Breast epithelium (tissue), 4 donors: ENCODE measurements at regions not wholly inside any gene's neighbourhood (a gene's known extent, or its start where the extent isn't known, plus 50 kb on each side); places are given as distances from the start of the nearest gene placed in this dataset.

Experiments used
- DNase-seq, 2 donors: peaks; one replicate each; pipeline ENCODE4 v3.0.0-alpha.2; 2019; ENCODE audit warnings: low spot score in 2 of 2
- H3K27ac ChIP-seq, 2 donors: fragments of 200-600 bp; sonication (generic) in 1 of 2; one replicate each; pipeline ENCODE4 v1.5.1; 2016 to 2019; ENCODE audit warnings: mild to moderate bottlenecking in 1 of 2
- H3K27me3 ChIP-seq, 2 donors: fragments of 200-600 bp; sonication (generic) in 1 of 2; one replicate each; pipeline versions ENCODE4 v1.5.1 to v1.6.0; 2017 to 2019; ENCODE audit warnings: control low read depth in 1 of 2, mild to moderate bottlenecking in 1 of 2
- H3K36me3 ChIP-seq: fragments of 200-600 bp; one replicate; pipeline ENCODE4 v1.5.1; 2019
- H3K4me1 ChIP-seq, 2 donors: fragments of 200-600 bp; sonication (generic); one replicate each; pipeline ENCODE4 v1.5.1; 2016 to 2019; ENCODE audit warnings: control low read depth in 1 of 2
- H3K4me3 ChIP-seq, 3 donors: fragments of 200-600 bp; sonication (generic); 1 replicate in 2 of 3; 2 replicates in 1 of 3; pipeline ENCODE4 v1.5.1; 2016 to 2019; ENCODE audit warnings: mild to moderate bottlenecking in 3 of 3, moderate library complexity in 2 of 3
- H3K9me3 ChIP-seq, 2 donors: fragments of 200-600 bp; sonication (generic) in 1 of 2; one replicate each; pipeline ENCODE4 v1.5.1; 2016 to 2019; ENCODE audit warnings: control low read depth in 1 of 2
- CTCF ChIP-seq, 3 donors: fragments of 450-650 bp; IDR thresholded peaks; one replicate each; pipeline ENCODE4 v1.5.1; 2016 to 2017; ENCODE audit warnings: antibody characterized with exemption in 3 of 3, mild to moderate bottlenecking in 3 of 3, moderate library complexity in 3 of 3
- POLR2A ChIP-seq: fragments of 450-650 bp; IDR thresholded peaks from one replicate; pipeline ENCODE4 v1.6.1; 2016; ENCODE audit warnings: antibody characterized with exemption, mild to moderate bottlenecking, moderate library complexity
- POLR2AphosphoS5 ChIP-seq, 3 donors: sonication (generic); formaldehyde crosslinking; IDR thresholded peaks; one replicate each; pipeline ENCODE4 v1.6.1; 2017; ENCODE audit warnings: antibody characterized with exemption in 3 of 3
- intact Hi-C: fragments of 100-400 bp; cut with DNase I; formaldehyde crosslinking; loops from one replicate; pipeline ENCODE4 v1.15.1; 2023; ENCODE audit warnings: low total_unique reads

- no peaks in the 10 kb centered on the region for H3K9me3 ChIP-seq
- H3K27ac ChIP-seq, result no peak overlapping the region
- no peaks in the 10 kb centered on the region for H3K27me3 ChIP-seq
- TF ChIP-seq POLR2A, result no peak
- no peak for TF ChIP-seq POLR2AphosphoS5 (IDR thresholded peaks at IDR 0.05)
- TF ChIP-seq CTCF (IDR thresholded peaks at IDR 0.05), result no peak
- no peak overlapping the region for H3K4me3 ChIP-seq
- no peak for DNase-seq
- intact Hi-C loops, result no loop called here
- H3K4me1 ChIP-seq, result no peaks in the 10 kb centered on the region
- H3K36me3 ChIP-seq, result no peaks in the 10 kb centered on the region
Observed at GRCh38 chr11:127255209-127255608, 254.6 kb upstream of the KIRREL3 start.

GRCh38 chr11:127252321-127252720 is 251.8 kb upstream of the KIRREL3 start:
- Histone ChIP-seq H3K27me3 (peaks cover 0 to 4% of the 10 kb centered on the region in 2 donors), H3K36me3 (no peaks in the 10 kb centered on the region), H3K4me1 (no peaks in the 10 kb centered on the region), H3K9me3 (no peaks in the 10 kb centered on the region), H3K27ac (no peak overlapping the region), H3K4me3 (no peak overlapping the region)
- no peak for DNase-seq
- intact Hi-C loops, result no loop called here
- TF ChIP-seq CTCF (IDR thresholded peaks at IDR 0.05), result no peak
- TF ChIP-seq POLR2A, result no peak
- no peak for TF ChIP-seq POLR2AphosphoS5 (IDR thresholded peaks at IDR 0.05)

- TF ChIP-seq CTCF (IDR thresholded peaks at IDR 0.05) (no peak), POLR2A (no peak), POLR2AphosphoS5 (IDR thresholded peaks at IDR 0.05) (no peak)
- no peak overlapping the region for H3K4me3 ChIP-seq
Observed at GRCh38 chr11:127249576-127249975, 249.0 kb upstream of the KIRREL3 start.

GRCh38 chr11:127248476-127248875 is 247.9 kb upstream of the KIRREL3 start:
- Histone ChIP-seq H3K27me3 (peaks cover 0 to 10% of the 10 kb centered on the region in 2 donors), H3K36me3 (no peaks in the 10 kb centered on the region), H3K27ac (no peak overlapping the region), H3K9me3 (no peaks in the 10 kb centered on the region), H3K4me3 (no peak overlapping the region), H3K4me1 (no peaks in the 10 kb centered on the region)
- no peak for TF ChIP-seq CTCF (IDR thresholded peaks at IDR 0.05)
- no peak for TF ChIP-seq POLR2A
- no peak for TF ChIP-seq POLR2AphosphoS5 (IDR thresholded peaks at IDR 0.05)
- intact Hi-C loops, result no loop called here
- DNase-seq, result no peak

More at GRCh38 chr11:127249576-127249975, 249.0 kb upstream of the KIRREL3 start:
- intact Hi-C loops, result no loop called here
- H3K27ac ChIP-seq, result no peak overlapping the region
- H3K27me3 ChIP-seq, result peaks cover 0 to 7% of the 10 kb centered on the region in 2 donors
- H3K36me3 ChIP-seq, result no peaks in the 10 kb centered on the region
- no peaks in the 10 kb centered on the region for H3K9me3 ChIP-seq
- H3K4me1 ChIP-seq, result no peaks in the 10 kb centered on the region
- no peak for DNase-seq

- Histone ChIP-seq H3K4me3 (no peak overlapping the region), H3K9me3 (no peaks in the 10 kb centered on the region), H3K27me3 (peaks cover 0 to 10% of the 10 kb centered on the region in 2 donors), H3K27ac (no peak overlapping the region), H3K4me1 (no peaks in the 10 kb centered on the region), H3K36me3 (no peaks in the 10 kb centered on the region)
- intact Hi-C loops, result no loop called here
- TF ChIP-seq POLR2A (no peak), POLR2AphosphoS5 (IDR thresholded peaks at IDR 0.05) (no peak), CTCF (IDR thresholded peaks at IDR 0.05) (no peak)
- no peak for DNase-seq
Observed at GRCh38 chr11:127247261-127247851, 246.8 kb upstream of the KIRREL3 start.
